ENCODE measurements at regions not wholly inside any gene's neighbourhood (a gene's known extent, or its start where the extent isn't known, plus 50 kb on each side); places are given as distances from the start of the nearest gene placed in this dataset.

DNA sequence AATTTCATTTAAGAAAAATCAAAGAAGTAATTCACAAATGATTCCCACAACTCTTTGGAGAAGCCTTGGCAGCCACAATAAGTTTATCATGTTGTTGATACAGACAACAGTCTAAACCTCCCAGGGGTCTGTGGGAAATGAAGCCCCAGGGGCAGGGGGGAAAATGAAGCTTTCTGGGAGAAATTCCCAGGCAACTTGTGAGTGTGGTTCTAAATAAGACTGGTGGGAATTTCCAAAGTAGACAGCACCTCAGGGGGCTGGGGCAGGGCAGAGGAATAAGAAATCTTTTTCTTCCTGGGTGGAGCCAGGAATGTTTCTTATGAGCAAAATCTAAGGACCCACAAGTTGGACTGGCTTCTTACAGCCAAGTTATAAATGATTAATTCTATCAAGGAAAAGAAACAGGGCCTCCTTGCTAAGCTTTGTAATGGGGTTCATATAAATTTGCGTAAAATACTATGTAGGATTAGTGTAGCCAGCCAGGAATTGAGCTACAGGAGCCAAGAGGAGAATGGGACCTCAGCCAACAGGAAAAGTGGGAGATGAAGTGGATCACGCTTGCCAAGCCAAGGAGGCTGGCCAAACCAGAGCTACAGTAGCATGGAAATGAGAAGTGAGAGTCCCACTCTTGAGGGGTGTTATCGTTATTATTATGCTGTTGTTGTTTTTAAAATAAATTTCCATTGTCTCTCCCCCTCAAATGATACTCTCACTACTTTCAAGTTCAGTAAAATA is 182.9 kb upstream of the FAR2 start:
- H3K9me3 ChIP-seq (ENCODE audit: low read depth, low read length, poor library complexity, severe bottlenecking), result no peaks in the 10 kb centered on the region
- TF ChIP-seq CTCF (conservative IDR thresholded peaks at IDR 0.05; ENCODE audit: low read depth, low read length) (no peak), EZH2 (IDR thresholded peaks at IDR 0.05; ENCODE audit: borderline replicate concordance, low read depth, low read length, poor library complexity, severe bottlenecking) (no peak)
- no peaks in the 10 kb centered on the region for H3K27me3 ChIP-seq (replicated peaks; ENCODE audit: insufficient read depth, low read depth, low read length, poor library complexity)
- no peaks in the 10 kb centered on the region for H3K36me3 ChIP-seq (ENCODE audit: insufficient read depth, low read length, poor library complexity, severe bottlenecking)
- intact Hi-C loops (cut with micrococcal nuclease; ENCODE audit: unreplicated experiment), result no loop called here
- no peak overlapping the region for H3K27ac ChIP-seq (ENCODE audit: low read depth, low read length, poor library complexity, severe bottlenecking)
- H3K4me1 ChIP-seq (ENCODE audit: insufficient read depth, low read length, poor library complexity, severe bottlenecking), result peaks cover 7% of the 10 kb centered on the region
- BruUV-seq (replicated peaks), result no TSS peak
- DNase-seq (ENCODE audit: low spot score), result peak; percentile 26
- ChIA-PET POLR2A (ENCODE audit: low non-redundant PET) (no interaction called here), CTCF (no interaction called here)
- H3K4me3 ChIP-seq (ENCODE audit: low read depth, low read length, poor library complexity, severe bottlenecking), result no peak overlapping the region

DNA sequence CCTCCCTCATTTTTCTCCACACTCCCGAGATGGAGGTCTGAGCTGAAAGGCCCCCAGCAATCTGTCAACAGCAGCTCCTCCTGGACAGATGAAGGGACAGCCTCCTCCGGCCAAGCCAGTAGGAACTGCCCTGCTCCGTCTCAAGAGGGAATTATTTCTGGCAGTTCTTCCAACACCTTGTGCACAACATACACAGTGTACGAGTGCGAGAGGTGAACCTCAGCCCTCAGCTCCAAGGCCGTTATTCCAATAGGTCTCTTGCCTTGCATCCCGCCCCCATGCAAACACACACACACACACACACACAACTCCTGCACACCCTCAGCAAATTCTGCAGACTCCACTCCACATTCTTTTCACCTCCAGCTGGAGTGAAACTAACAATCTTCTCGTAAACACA is 181.7 kb upstream of the FAR2 start:
- ChIA-PET CTCF (no interaction called here), POLR2A (ENCODE audit: low non-redundant PET) (no interaction called here)
- H3K36me3 ChIP-seq (ENCODE audit: insufficient read depth, low read length, poor library complexity, severe bottlenecking), result no peaks in the 10 kb centered on the region
- BruUV-seq (replicated peaks), result no TSS peak
- H3K4me1 ChIP-seq (ENCODE audit: insufficient read depth, low read length, poor library complexity, severe bottlenecking), result peaks cover 7% of the 10 kb centered on the region
- no peak overlapping the region for H3K4me3 ChIP-seq (ENCODE audit: low read depth, low read length, poor library complexity, severe bottlenecking)
- TF ChIP-seq CTCF (conservative IDR thresholded peaks at IDR 0.05; ENCODE audit: low read depth, low read length), result no peak
- TF ChIP-seq EZH2 (IDR thresholded peaks at IDR 0.05; ENCODE audit: borderline replicate concordance, low read depth, low read length, poor library complexity, severe bottlenecking), result no peak
- no peak overlapping the region for H3K27ac ChIP-seq (ENCODE audit: low read depth, low read length, poor library complexity, severe bottlenecking)
- H3K9me3 ChIP-seq (ENCODE audit: low read depth, low read length, poor library complexity, severe bottlenecking), result no peaks in the 10 kb centered on the region
- intact Hi-C loops (cut with micrococcal nuclease; ENCODE audit: unreplicated experiment), result no loop called here
- H3K27me3 ChIP-seq (replicated peaks; ENCODE audit: insufficient read depth, low read depth, low read length, poor library complexity), result no peaks in the 10 kb centered on the region
- no peak for DNase-seq (ENCODE audit: low spot score)

GRCh38 chr12:28973491-28973890 is 175.6 kb upstream of the FAR2 start:
- H3K27me3 ChIP-seq (replicated peaks; ENCODE audit: insufficient read depth, low read depth, low read length, poor library complexity), result no peaks in the 10 kb centered on the region
- H3K4me3 ChIP-seq (ENCODE audit: low read depth, low read length, poor library complexity, severe bottlenecking), result no peak overlapping the region
- ChIA-PET CTCF (no interaction called here), POLR2A (ENCODE audit: low non-redundant PET) (no interaction called here)
- no peak overlapping the region for H3K27ac ChIP-seq (ENCODE audit: low read depth, low read length, poor library complexity, severe bottlenecking)
- no peak for DNase-seq (ENCODE audit: low spot score)
- no TSS peak for BruUV-seq (replicated peaks)
- intact Hi-C loops (cut with micrococcal nuclease; ENCODE audit: unreplicated experiment), result no loop called here
- H3K9me3 ChIP-seq (ENCODE audit: low read depth, low read length, poor library complexity, severe bottlenecking), result no peaks in the 10 kb centered on the region
- TF ChIP-seq EZH2 (IDR thresholded peaks at IDR 0.05; ENCODE audit: borderline replicate concordance, low read depth, low read length, poor library complexity, severe bottlenecking) (no peak), CTCF (conservative IDR thresholded peaks at IDR 0.05; ENCODE audit: low read depth, low read length) (no peak)
- no peaks in the 10 kb centered on the region for H3K4me1 ChIP-seq (ENCODE audit: insufficient read depth, low read length, poor library complexity, severe bottlenecking)
- H3K36me3 ChIP-seq (ENCODE audit: insufficient read depth, low read length, poor library complexity, severe bottlenecking), result no peaks in the 10 kb centered on the region
